B cell (primary cell): ENCODE measurements at regions not wholly inside any gene's neighbourhood (a gene's known extent, or its start where the extent isn't known, plus 50 kb on each side); places are given as distances from the start of the nearest gene placed in this dataset.

ENCODE experiments used
- ATAC-seq: fragments of 200-7000 bp; cut with Tn5 transposase; one replicate; pipeline ENCODE4 v1.10.0; 2021; ENCODE audit warnings: low read depth, mild to moderate bottlenecking, moderate number of reproducible peaks, moderate library complexity
- CTCF ChIA-PET: fragments of 350-600 bp; sonication (Branson Sonifier 250); formaldehyde crosslinking; loops from one replicate; lab custom pipeline; 2021; ENCODE audit warnings: antibody characterized with exemption, inconsistent platforms; lab: Charles Lee
- POLR2A ChIA-PET: fragments of 350-600 bp; sonication (Branson Sonifier 250); formaldehyde crosslinking; loops from one replicate; lab custom pipeline; 2021; ENCODE audit warnings: antibody characterized with exemption; lab: Charles Lee
- DNase-seq: peaks from one replicate; pipeline ENCODE4 v3.0.0; 2013
- H2AFZ ChIP-seq: 2 replicates; pipeline ENCODE4 v1.6.1; 2012; ENCODE audit warnings: mild to moderate bottlenecking, low read depth, low read length; ENCODE audit not compliant: insufficient read depth, poor library complexity, severe bottlenecking
- H3K27ac ChIP-seq, 2 donors: 1 replicate in 1 of 2; 2 replicates in 1 of 2; pipeline ENCODE4 v1.5.1; 2012 to 2013; ENCODE audit warnings: low read length in 2 of 2, mild to moderate bottlenecking in 2 of 2, moderate library complexity in 1 of 2
- H3K27me3 ChIP-seq, 4 experiments: fragments of 200-600 bp in 1 of 4; sonication (generic) in 1 of 4; replicated peaks in 1 of 4; 1 replicate in 2 of 4; 2 replicates in 2 of 4; pipeline versions ENCODE4 v1.6.1 to v1.7.0; 2013 to 2016; ENCODE audit warnings: low read length in 3 of 4, mild to moderate bottlenecking in 2 of 4, mixed read lengths in 1 of 4, moderate library complexity in 1 of 4; ENCODE audit not compliant: insufficient read depth in 4 of 4, control insufficient read depth in 3 of 4; ENCODE audit errors: control extremely low read depth in 1 of 4
- H3K36me3 ChIP-seq, 2 experiments: replicated peaks in 1 of 2; 1 replicate in 1 of 2; 2 replicates in 1 of 2; pipeline versions ENCODE4 v1.6.1 to v1.7.1; 2013; ENCODE audit warnings: low read length in 1 of 2; ENCODE audit not compliant: insufficient read depth in 2 of 2, control insufficient read depth in 1 of 2; ENCODE audit errors: control extremely low read depth in 1 of 2, extremely low read depth in 1 of 2
- H3K4me1 ChIP-seq, 2 donors: fragments of 200-600 bp in 1 of 2; sonication (generic) in 1 of 2; 1 replicate in 1 of 2; 2 replicates in 1 of 2; pipeline versions ENCODE4 v1.5.1 to v1.6.1; 2013 to 2017; ENCODE audit warnings: low read length in 2 of 2; ENCODE audit not compliant: control insufficient read depth in 2 of 2, insufficient read depth in 2 of 2
- H3K4me2 ChIP-seq: replicated peaks from 2 replicates; pipeline ENCODE3; 2012; ENCODE audit warnings: mild to moderate bottlenecking, low read depth, low read length; ENCODE audit not compliant: poor library complexity, severe bottlenecking
- H3K4me3 ChIP-seq, 5 experiments: fragments of 200-600 bp in 1 of 5; sonication (generic) in 1 of 5; 1 replicate in 3 of 5; 2 replicates in 2 of 5; pipeline versions ENCODE4 v1.5.1 to v1.7.0; 2011 to 2016; ENCODE audit warnings: low read length in 4 of 5, mild to moderate bottlenecking in 4 of 5, low read depth in 2 of 5, control low read depth in 1 of 5, moderate library complexity in 1 of 5; ENCODE audit not compliant: insufficient read depth in 1 of 5; ENCODE audit errors: control extremely low read depth in 1 of 5, extremely low read depth in 1 of 5
- H3K79me2 ChIP-seq: fragments of 200-600 bp; sonication (generic); one replicate; pipeline ENCODE4 v1.6.0; 2016; ENCODE audit warnings: low read length; ENCODE audit not compliant: control insufficient read depth, insufficient read depth
- H3K9ac ChIP-seq: fragments of 200-600 bp; sonication (generic); 2 replicates; pipeline ENCODE4 v1.6.1; 2017; ENCODE audit warnings: mild to moderate bottlenecking, low read length, moderate library complexity
- H3K9me3 ChIP-seq, 3 donors: one replicate each; pipeline versions ENCODE4 v1.6.1 to v1.7.1; 2013; ENCODE audit warnings: low read length in 2 of 3; ENCODE audit not compliant: control insufficient read depth in 2 of 3, insufficient read depth in 1 of 3; ENCODE audit errors: control extremely low read depth in 1 of 3
- H4K20me1 ChIP-seq: 2 replicates; pipeline ENCODE4 v1.6.0; 2012; ENCODE audit warnings: mild to moderate bottlenecking, low read length; ENCODE audit not compliant: insufficient read depth, control insufficient read depth, poor library complexity, severe bottlenecking
- H3K27ac Mint-ChIP-seq: one replicate; pipeline ENCODE4 v1.8.0; 2021; ENCODE audit warnings: mixed read lengths
- H3K27me3 Mint-ChIP-seq: one replicate; pipeline ENCODE4 v1.8.0; 2021; ENCODE audit warnings: mixed read lengths
- H3K4me1 Mint-ChIP-seq: one replicate; pipeline ENCODE4 v1.8.0; 2021; ENCODE audit warnings: mixed read lengths
- H3K4me3 Mint-ChIP-seq: one replicate; pipeline ENCODE4 v1.8.0; 2021; ENCODE audit warnings: mixed read lengths
- H3K9me3 Mint-ChIP-seq: one replicate; pipeline ENCODE4 v1.8.0; 2022; ENCODE audit warnings: mixed read lengths; ENCODE audit not compliant: insufficient read depth
- EZH2 ChIP-seq: IDR thresholded peaks from 2 replicates; pipeline ENCODE4 v1.6.1; 2012; ENCODE audit warnings: borderline replicate concordance, low read depth, mild to moderate bottlenecking, moderate library complexity, low read length; ENCODE audit not compliant: insufficient read depth, poor library complexity, severe bottlenecking
- WGBS: methylation state at CpG from one replicate; pipeline ENCODE4 v1.1.5; 2013; ENCODE audit warnings: missing lambda C conversion rate; ENCODE audit not compliant: insufficient coverage; 5-methylcytosine and 5-hydroxymethylcytosine counted together
- intact Hi-C: fragments of 100-400 bp; cut with micrococcal nuclease; formaldehyde crosslinking; loops from one replicate; pipeline ENCODE4 v1.10.0; 2022
- TF ChIP-seq, protein P1 (sequence below): fragments of 200-600 bp; IDR thresholded peaks from one replicate; pipeline ENCODE4 v1.8.0; 2022; ENCODE audit warnings: antibody characterized with exemption, mild to moderate bottlenecking

GRCh38 chr13:111508164-111508870 lies 187.9 kb downstream of the TEX29 start:
- Histone ChIP-seq H3K79me2 (no peaks in the 10 kb centered on the region), H3K27me3 (peaks cover 0 to 2% (median 0%) of the 10 kb centered on the region in 4 experiments), H3K4me1 (no peaks in the 10 kb centered on the region), H3K9me3 (peaks cover 0 to 4% (median 0%) of the 10 kb centered on the region in 3 donors), H3K27ac (no peak overlapping the region), H3K9ac (no peak overlapping the region), H3K4me2 (no peak overlapping the region), H3K4me3 (no peak overlapping the region), H4K20me1 (no peaks in the 10 kb centered on the region), H2AFZ (no peak overlapping the region), H3K36me3 (no peaks in the 10 kb centered on the region)
- peaks cover 4% of the 10 kb centered on the region for H3K27me3 Mint-ChIP-seq
- no peak for DNase-seq
- ChIA-PET POLR2A (no interaction called here), CTCF (no interaction called here)
- TF ChIP-seq, protein P1, sequence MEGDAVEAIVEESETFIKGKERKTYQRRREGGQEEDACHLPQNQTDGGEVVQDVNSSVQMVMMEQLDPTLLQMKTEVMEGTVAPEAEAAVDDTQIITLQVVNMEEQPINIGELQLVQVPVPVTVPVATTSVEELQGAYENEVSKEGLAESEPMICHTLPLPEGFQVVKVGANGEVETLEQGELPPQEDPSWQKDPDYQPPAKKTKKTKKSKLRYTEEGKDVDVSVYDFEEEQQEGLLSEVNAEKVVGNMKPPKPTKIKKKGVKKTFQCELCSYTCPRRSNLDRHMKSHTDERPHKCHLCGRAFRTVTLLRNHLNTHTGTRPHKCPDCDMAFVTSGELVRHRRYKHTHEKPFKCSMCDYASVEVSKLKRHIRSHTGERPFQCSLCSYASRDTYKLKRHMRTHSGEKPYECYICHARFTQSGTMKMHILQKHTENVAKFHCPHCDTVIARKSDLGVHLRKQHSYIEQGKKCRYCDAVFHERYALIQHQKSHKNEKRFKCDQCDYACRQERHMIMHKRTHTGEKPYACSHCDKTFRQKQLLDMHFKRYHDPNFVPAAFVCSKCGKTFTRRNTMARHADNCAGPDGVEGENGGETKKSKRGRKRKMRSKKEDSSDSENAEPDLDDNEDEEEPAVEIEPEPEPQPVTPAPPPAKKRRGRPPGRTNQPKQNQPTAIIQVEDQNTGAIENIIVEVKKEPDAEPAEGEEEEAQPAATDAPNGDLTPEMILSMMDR, result no peak
- no peak for TF ChIP-seq EZH2
- no peak overlapping the region for H3K4me3 Mint-ChIP-seq
- 93% methylated on average over 15 of the region's 21 CpGs for WGBS
- H3K9me3 Mint-ChIP-seq, result no peaks in the 10 kb centered on the region
- no peak overlapping the region for H3K27ac Mint-ChIP-seq
- H3K4me1 Mint-ChIP-seq, result no peaks in the 10 kb centered on the region
- no peak for ATAC-seq
- intact Hi-C loops, result no loop called here

DNA sequence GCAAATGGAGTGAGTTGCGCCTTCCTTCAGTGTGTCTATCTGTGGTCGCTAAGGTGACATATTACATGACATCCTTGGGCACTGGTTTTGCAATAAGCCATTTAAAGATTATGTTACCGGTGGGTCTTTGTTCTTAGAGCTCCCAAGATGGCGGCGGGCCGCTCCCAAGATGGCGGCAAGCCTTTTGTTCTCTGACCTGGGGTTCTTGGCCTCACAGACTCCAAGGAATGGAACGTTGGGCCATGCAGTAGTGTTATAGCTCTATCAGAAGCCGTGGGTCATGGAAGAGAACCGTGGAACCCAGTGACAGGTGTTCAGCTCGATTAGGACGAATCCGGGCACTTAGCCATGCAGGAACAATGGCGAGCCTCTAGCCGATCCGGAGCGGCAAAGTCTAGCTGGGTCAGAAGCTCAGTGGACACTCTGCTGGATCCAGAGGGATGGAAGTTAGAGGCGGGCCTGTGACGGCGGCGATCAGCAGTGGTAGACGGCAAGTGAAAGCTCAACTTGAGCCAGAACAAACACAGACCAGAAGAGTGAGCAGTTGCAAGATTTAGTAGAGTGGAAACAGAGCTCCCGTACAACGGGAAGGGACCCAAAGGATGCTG lies 188.6 kb downstream of the TEX29 start:
- Histone ChIP-seq H3K4me1 (no peaks in the 10 kb centered on the region), H3K27me3 (peaks cover 0 to 2% (median 0%) of the 10 kb centered on the region in 4 experiments), H3K4me2 (no peak overlapping the region), H3K27ac (no peak overlapping the region), H3K36me3 (no peaks in the 10 kb centered on the region), H2AFZ (no peak overlapping the region), H3K9ac (no peak overlapping the region), H3K9me3 (peaks cover 0 to 4% (median 0%) of the 10 kb centered on the region in 3 donors), H3K4me3 (no peak overlapping the region), H3K79me2 (no peaks in the 10 kb centered on the region), H4K20me1 (no peaks in the 10 kb centered on the region)
- ChIA-PET POLR2A (no interaction called here), CTCF (no interaction called here)
- Mint-ChIP-seq H3K27ac (no peak overlapping the region), H3K4me3 (no peak overlapping the region), H3K9me3 (no peaks in the 10 kb centered on the region), H3K4me1 (no peaks in the 10 kb centered on the region), H3K27me3 (peaks cover 4% of the 10 kb centered on the region)
- DNase-seq (no peak), ATAC-seq (no peak)
- no peak for TF ChIP-seq EZH2
- TF ChIP-seq, protein P1, result no peak
- 93% methylated on average over 22 of the region's 24 CpGs for WGBS
- intact Hi-C loops, result no loop called here
